ENCODE measurements at regions not wholly inside any gene's neighbourhood (a gene's known extent, or its start where the extent isn't known, plus 50 kb on each side); places are given as distances from the start of the nearest gene placed in this dataset.

DNA sequence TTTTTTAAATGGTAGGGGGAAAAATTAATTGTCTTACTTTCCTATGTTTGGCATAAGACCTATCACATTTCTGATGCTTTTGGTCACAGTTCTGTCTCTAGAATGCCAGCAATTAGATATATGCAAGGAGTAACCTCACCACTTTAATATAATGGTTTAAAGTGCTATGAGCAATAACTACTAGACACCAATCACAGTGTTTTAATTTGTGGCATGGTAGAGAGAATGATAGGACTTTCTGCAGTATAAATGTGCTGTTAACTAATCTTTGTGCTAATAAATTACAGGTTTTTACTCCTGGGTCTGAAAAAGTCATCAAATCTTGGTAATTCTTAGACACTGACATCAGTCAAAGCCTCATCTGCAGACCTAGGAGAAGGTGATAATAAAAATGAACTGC lies 2110.3 kb downstream of the NCAM2 start:
- Histone ChIP-seq H3K4ac (replicated peaks; ENCODE audit: insufficient read length, low read depth, low read length) (no peak overlapping the region), H3K9ac (replicated peaks in 1 of 4; ENCODE audit: extremely low read depth in 1 of 4, low read depth in 3 of 4, low read length in 3 of 4) (no peak overlapping the region), H4K91ac (replicated peaks; ENCODE audit: insufficient read length, low read length) (no peak overlapping the region), H3K23me2 (ENCODE audit: low read depth, low read length) (no peaks in the 10 kb centered on the region), H4K5ac (ENCODE audit: insufficient read length, low read depth, low read length) (no peak overlapping the region), H3K56ac (replicated peaks; ENCODE audit: insufficient read length, low read depth, low read length) (no peak overlapping the region), H3K14ac (ENCODE audit: insufficient read length) (no peak overlapping the region), H2BK5ac (ENCODE audit: low read depth, low read length) (no peak overlapping the region), H2AK5ac (ENCODE audit: low read depth, low read length) (no peak overlapping the region), H3K4me1 (replicated peaks in 1 of 4; ENCODE audit: control insufficient read depth in 3 of 4, insufficient read depth in 4 of 4, low read length in 3 of 4) (no peaks in the 10 kb centered on the region), H3K79me1 (ENCODE audit: low read depth, low read length) (no peaks in the 10 kb centered on the region), H3K4me3 (ENCODE audit: extremely low read depth in 1 of 4, insufficient read depth in 2 of 4, low read depth in 3 of 4, low read length in 4 of 4) (no peak overlapping the region), H3K27me3 (replicated peaks in 1 of 4; ENCODE audit: control insufficient read depth in 3 of 4, extremely low read depth in 1 of 4, insufficient read depth in 3 of 4, low read length in 3 of 4) (no peaks in the 10 kb centered on the region), H3K23ac (ENCODE audit: insufficient read length) (no peak overlapping the region), H3K9me3 (ENCODE audit: insufficient read depth in 2 of 2, low read depth in 1 of 2, low read length in 1 of 2) (peaks cover 4 to 7% of the 10 kb centered on the region in 2 experiments; a peak in 2 of 4 replicates), H2BK120ac (replicated peaks; ENCODE audit: low read depth, low read length) (no peak overlapping the region), H2BK15ac (ENCODE audit: low read length) (no peak overlapping the region), H3K79me2 (ENCODE audit: control insufficient read depth in 1 of 2, insufficient read depth in 2 of 2, low read length in 2 of 2) (no peaks in the 10 kb centered on the region), H2AFZ (ENCODE audit: low read length) (no peak overlapping the region), H4K8ac (ENCODE audit: extremely low read depth, insufficient read depth, low read length) (no peak overlapping the region), H2BK20ac (ENCODE audit: low read length) (no peak overlapping the region), H3K27ac (ENCODE audit: low read depth, low read length) (no peak overlapping the region), H3K4me2 (ENCODE audit: insufficient read depth in 1 of 2, low read depth in 2 of 2, low read length in 2 of 2) (no peak overlapping the region), H3K36me3 (ENCODE audit: control insufficient read depth in 2 of 4, insufficient read depth in 4 of 4, low read length in 3 of 4) (no peaks in the 10 kb centered on the region), H4K20me1 (replicated peaks in 1 of 2; ENCODE audit: control insufficient read depth in 1 of 2, insufficient read depth in 2 of 2, low read length in 2 of 2) (no peaks in the 10 kb centered on the region), H3K18ac (ENCODE audit: extremely low read depth, low read length) (no peak overlapping the region), H2BK12ac (ENCODE audit: low read depth, low read length) (no peak overlapping the region)
- CTCF ChIA-PET (ENCODE audit: partially characterized antibody): no interaction called here
- POLR2A ChIA-PET (ENCODE audit: partially characterized antibody): no interaction called here
- DNase-seq (ENCODE audit: low read depth in 1 of 2, low spot score in 2 of 2): no peak
- no peak for FAIRE-seq
- TF ChIP-seq CBX5 (IDR thresholded peaks at IDR 0.05; ENCODE audit: low read depth, low read length): no peak
- TF ChIP-seq KDM4A (IDR thresholded peaks at IDR 0.05; ENCODE audit: low read depth, low read length, severe bottlenecking): no peak
- TF ChIP-seq, protein P1, sequence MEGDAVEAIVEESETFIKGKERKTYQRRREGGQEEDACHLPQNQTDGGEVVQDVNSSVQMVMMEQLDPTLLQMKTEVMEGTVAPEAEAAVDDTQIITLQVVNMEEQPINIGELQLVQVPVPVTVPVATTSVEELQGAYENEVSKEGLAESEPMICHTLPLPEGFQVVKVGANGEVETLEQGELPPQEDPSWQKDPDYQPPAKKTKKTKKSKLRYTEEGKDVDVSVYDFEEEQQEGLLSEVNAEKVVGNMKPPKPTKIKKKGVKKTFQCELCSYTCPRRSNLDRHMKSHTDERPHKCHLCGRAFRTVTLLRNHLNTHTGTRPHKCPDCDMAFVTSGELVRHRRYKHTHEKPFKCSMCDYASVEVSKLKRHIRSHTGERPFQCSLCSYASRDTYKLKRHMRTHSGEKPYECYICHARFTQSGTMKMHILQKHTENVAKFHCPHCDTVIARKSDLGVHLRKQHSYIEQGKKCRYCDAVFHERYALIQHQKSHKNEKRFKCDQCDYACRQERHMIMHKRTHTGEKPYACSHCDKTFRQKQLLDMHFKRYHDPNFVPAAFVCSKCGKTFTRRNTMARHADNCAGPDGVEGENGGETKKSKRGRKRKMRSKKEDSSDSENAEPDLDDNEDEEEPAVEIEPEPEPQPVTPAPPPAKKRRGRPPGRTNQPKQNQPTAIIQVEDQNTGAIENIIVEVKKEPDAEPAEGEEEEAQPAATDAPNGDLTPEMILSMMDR (IDR thresholded peaks at IDR 0.05; ENCODE audit: control extremely low read depth in 1 of 3, insufficient read depth in 1 of 3, low read depth in 1 of 3, low read length in 3 of 3): no peak
- no peak for TF ChIP-seq BACH1 (IDR thresholded peaks at IDR 0.05; ENCODE audit: low read length)
- TF ChIP-seq TAF7 (optimal IDR thresholded peaks at IDR 0.05; ENCODE audit: borderline replicate concordance, low read depth, low read length): no peak
- TF ChIP-seq, protein P2, sequence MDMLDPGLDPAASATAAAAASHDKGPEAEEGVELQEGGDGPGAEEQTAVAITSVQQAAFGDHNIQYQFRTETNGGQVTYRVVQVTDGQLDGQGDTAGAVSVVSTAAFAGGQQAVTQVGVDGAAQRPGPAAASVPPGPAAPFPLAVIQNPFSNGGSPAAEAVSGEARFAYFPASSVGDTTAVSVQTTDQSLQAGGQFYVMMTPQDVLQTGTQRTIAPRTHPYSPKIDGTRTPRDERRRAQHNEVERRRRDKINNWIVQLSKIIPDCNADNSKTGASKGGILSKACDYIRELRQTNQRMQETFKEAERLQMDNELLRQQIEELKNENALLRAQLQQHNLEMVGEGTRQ (IDR thresholded peaks at IDR 0.05; ENCODE audit: low read length): no peak
- TF ChIP-seq, protein P3, sequence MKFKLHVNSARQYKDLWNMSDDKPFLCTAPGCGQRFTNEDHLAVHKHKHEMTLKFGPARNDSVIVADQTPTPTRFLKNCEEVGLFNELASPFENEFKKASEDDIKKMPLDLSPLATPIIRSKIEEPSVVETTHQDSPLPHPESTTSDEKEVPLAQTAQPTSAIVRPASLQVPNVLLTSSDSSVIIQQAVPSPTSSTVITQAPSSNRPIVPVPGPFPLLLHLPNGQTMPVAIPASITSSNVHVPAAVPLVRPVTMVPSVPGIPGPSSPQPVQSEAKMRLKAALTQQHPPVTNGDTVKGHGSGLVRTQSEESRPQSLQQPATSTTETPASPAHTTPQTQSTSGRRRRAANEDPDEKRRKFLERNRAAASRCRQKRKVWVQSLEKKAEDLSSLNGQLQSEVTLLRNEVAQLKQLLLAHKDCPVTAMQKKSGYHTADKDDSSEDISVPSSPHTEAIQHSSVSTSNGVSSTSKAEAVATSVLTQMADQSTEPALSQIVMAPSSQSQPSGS (IDR thresholded peaks at IDR 0.05; ENCODE audit: low read length): no peak
- TF ChIP-seq JUN (IDR thresholded peaks at IDR 0.05; ENCODE audit: low read depth, low read length): no peak
- TF ChIP-seq RFX5 (IDR thresholded peaks at IDR 0.05; ENCODE audit: borderline replicate concordance, low read depth, low read length): no peak
- no peak for TF ChIP-seq SUZ12 (IDR thresholded peaks at IDR 0.05; ENCODE audit: low read length)

All from H1 (cell line).